Keratinocyte (primary cell): ENCODE measurements at regions not wholly inside any gene's neighbourhood (a gene's known extent, or its start where the extent isn't known, plus 50 kb on each side); places are given as distances from the start of the nearest gene placed in this dataset.

Experiments used
- DNase-seq: peaks from one replicate; pipeline ENCODE4 v3.0.0-alpha.2; 2011; ENCODE audit warnings: low read depth, missing footprints, low spot score
- FAIRE-seq: peaks from 2 replicates; lab custom pipeline; 2011; peaks lifted over from hg19 to GRCh38; lab: Jason Lieb, UNC
- H2AFZ ChIP-seq: 2 replicates; pipeline ENCODE4 v1.6.0; 2012; ENCODE audit warnings: low read length, control low read depth, inconsistent platforms; ENCODE audit not compliant: control insufficient read depth
- H3K27ac ChIP-seq: 2 replicates; pipeline ENCODE4 v1.5.1; 2011; ENCODE audit warnings: low read length; ENCODE audit not compliant: control insufficient read depth, insufficient read depth
- H3K27me3 ChIP-seq: 3 replicates; pipeline ENCODE4 v1.6.0; 2011; ENCODE audit warnings: low read length; ENCODE audit not compliant: control insufficient read depth, insufficient read depth; ENCODE audit errors: extremely low read depth
- H3K36me3 ChIP-seq, 2 experiments: 2 replicates in 1 of 2; 3 replicates in 1 of 2; pipeline ENCODE4 v1.5.1; 2011; ENCODE audit warnings: low read length in 2 of 2, mild to moderate bottlenecking in 1 of 2; ENCODE audit not compliant: control insufficient read depth in 2 of 2, insufficient read depth in 2 of 2; ENCODE audit errors: extremely low read depth in 1 of 2
- H3K4me1 ChIP-seq: 3 replicates; pipeline ENCODE4 v1.5.1; 2011; ENCODE audit warnings: low read length; ENCODE audit not compliant: control insufficient read depth, insufficient read depth; ENCODE audit errors: extremely low read depth
- H3K4me2 ChIP-seq: 3 replicates; pipeline ENCODE4 v1.6.0; 2011; ENCODE audit warnings: low read depth, low read length; ENCODE audit not compliant: control insufficient read depth, insufficient read depth; ENCODE audit errors: extremely low read depth
- H3K4me3 ChIP-seq, 3 experiments: fragments of 200-600 bp in 1 of 3; sonication (generic) in 1 of 3; 2 replicates in 2 of 3; 3 replicates in 1 of 3; pipeline ENCODE4 v1.5.1; 2011 to 2016; ENCODE audit warnings: low read length in 3 of 3, mild to moderate bottlenecking in 3 of 3, control low read depth in 2 of 3, inconsistent platforms in 1 of 3, low read depth in 1 of 3, mixed read lengths in 1 of 3, mixed run types in 1 of 3, moderate library complexity in 1 of 3; ENCODE audit not compliant: control insufficient read depth in 2 of 3, insufficient read depth in 2 of 3; ENCODE audit errors: extremely low read depth in 1 of 3
- H3K79me2 ChIP-seq: 2 replicates; pipeline ENCODE4 v1.6.0; 2012; ENCODE audit warnings: low read length; ENCODE audit not compliant: control insufficient read depth, insufficient read depth
- H3K9ac ChIP-seq: 3 replicates; pipeline ENCODE4 v1.6.0; 2011; ENCODE audit warnings: low read length; ENCODE audit not compliant: control insufficient read depth, insufficient read depth; ENCODE audit errors: extremely low read depth
- H3K9me1 ChIP-seq: 3 replicates; pipeline ENCODE4 v1.6.0; 2011; ENCODE audit warnings: low read length; ENCODE audit not compliant: control insufficient read depth, insufficient read depth; ENCODE audit errors: extremely low read depth
- H3K9me3 ChIP-seq: 2 replicates; pipeline ENCODE4 v1.5.1; 2012; ENCODE audit warnings: low read depth, low read length; ENCODE audit not compliant: control insufficient read depth
- H4K20me1 ChIP-seq: 3 replicates; pipeline ENCODE4 v1.6.0; 2011; ENCODE audit warnings: low read length; ENCODE audit not compliant: control insufficient read depth, insufficient read depth; ENCODE audit errors: extremely low read depth
- CTCF ChIP-seq, 3 experiments: IDR thresholded peaks in 1 of 3; conservative IDR thresholded peaks in 1 of 3; optimal IDR thresholded peaks in 1 of 3; 2 replicates in 2 of 3; 3 replicates in 1 of 3; pipeline versions ENCODE3 to v1.5.1; 2011; ENCODE audit warnings: low read length in 3 of 3, mild to moderate bottlenecking in 3 of 3, moderate library complexity in 2 of 3, control low read depth in 1 of 3, inconsistent platforms in 1 of 3; ENCODE audit not compliant: insufficient read depth in 2 of 3; ENCODE audit errors: extremely low read depth in 1 of 3
- EZH2 ChIP-seq: IDR thresholded peaks from one replicate; pipeline ENCODE4 v1.6.1; 2012; ENCODE audit warnings: inconsistent platforms, mild to moderate bottlenecking, low read length, moderate library complexity
- dilution Hi-C: fragments of 300-500 bp; cut with MboI; formaldehyde crosslinking; loops from one replicate; pipeline ENCODE4 v1.7.0; 2020; ENCODE audit warnings: low sequenced_read_pairs; ENCODE audit not compliant: extremely low pct_ligation_motif_present

- Histone ChIP-seq H3K9ac (no peak overlapping the region), H3K4me2 (no peak overlapping the region), H3K79me2 (no peaks in the 10 kb centered on the region), H3K4me3 (no peak overlapping the region), H3K27me3 (no peaks in the 10 kb centered on the region), H3K9me3 (no peaks in the 10 kb centered on the region), H4K20me1 (no peaks in the 10 kb centered on the region), H3K27ac (no peak overlapping the region), H3K36me3 (no peaks in the 10 kb centered on the region), H3K4me1 (no peaks in the 10 kb centered on the region), H2AFZ (no peak overlapping the region), H3K9me1 (no peaks in the 10 kb centered on the region)
- TF ChIP-seq CTCF (optimal IDR thresholded peaks at IDR 0.05 in 1 of 3, IDR thresholded peaks at IDR 0.05 in 1 of 3, conservative IDR thresholded peaks at IDR 0.05 in 1 of 3; ENCODE audit: extremely low read depth in 1 of 3, insufficient read depth in 2 of 3, low read length in 3 of 3) (no peak), EZH2 (no peak)
- DNase-seq (no peak), FAIRE-seq (no peak)
- dilution Hi-C loops = no loop called here
These were observed 324.7 kb downstream of the TRIML1 start for GRCh38 chr4:188463909-188464308.

- Histone ChIP-seq H3K79me2 (no peaks in the 10 kb centered on the region), H3K9ac (no peak overlapping the region), H3K36me3 (no peaks in the 10 kb centered on the region), H3K27ac (no peak overlapping the region), H3K4me2 (no peak overlapping the region), H3K9me3 (no peaks in the 10 kb centered on the region), H3K4me3 (no peak overlapping the region), H2AFZ (no peak overlapping the region), H3K4me1 (no peaks in the 10 kb centered on the region), H3K9me1 (no peaks in the 10 kb centered on the region), H3K27me3 (no peaks in the 10 kb centered on the region), H4K20me1 (no peaks in the 10 kb centered on the region)
- TF ChIP-seq CTCF (optimal IDR thresholded peaks at IDR 0.05 in 1 of 3, IDR thresholded peaks at IDR 0.05 in 1 of 3, conservative IDR thresholded peaks at IDR 0.05 in 1 of 3; ENCODE audit: extremely low read depth in 1 of 3, insufficient read depth in 2 of 3, low read length in 3 of 3) = no peak
- no peak for TF ChIP-seq EZH2
- DNase-seq (no peak), FAIRE-seq (no peak)
- dilution Hi-C loops = no loop called here
These were observed 326.8 kb downstream of the TRIML1 start for GRCh38 chr4:188466001-188466400.
